Stimulated activated naive CD8-positive, alpha-beta T cell treated with anti-CD3 and anti-CD28 coated beads, Interleukin-15, Interleukin-2, amounts not matched to agents 100 ng/mL and 50 ng/mL, for 24 hours (primary cell): ENCODE measurements at regions not wholly inside any gene's neighbourhood (a gene's known extent, or its start where the extent isn't known, plus 50 kb on each side); places are given as distances from the start of the nearest gene placed in this dataset.
"Not testable (repeated sequence)": the region's sequence is repeated elsewhere in the genome, so short reads cannot be mapped to it uniquely, and the experiment has no call there.

Experiments
- H3K27ac Mint-ChIP-seq: one replicate; pipeline ENCODE4 v1.8.0; 2021; ENCODE audit warnings: mild to moderate bottlenecking, mixed read lengths
- H3K27me3 Mint-ChIP-seq: one replicate; pipeline ENCODE4 v1.8.0; 2021; ENCODE audit warnings: mixed read lengths
- H3K36me3 Mint-ChIP-seq: one replicate; pipeline ENCODE4 v1.8.0; 2021; ENCODE audit warnings: low read depth, mixed read lengths
- H3K4me1 Mint-ChIP-seq: one replicate; pipeline ENCODE4 v1.8.0; 2021; ENCODE audit warnings: low read depth, mixed read lengths
- H3K4me3 Mint-ChIP-seq: one replicate; pipeline ENCODE4 v1.8.0; 2021; ENCODE audit warnings: mild to moderate bottlenecking, mixed read lengths
- H3K9me3 Mint-ChIP-seq: one replicate; pipeline ENCODE4 v1.8.0; 2021; ENCODE audit warnings: mixed read lengths

DNA sequence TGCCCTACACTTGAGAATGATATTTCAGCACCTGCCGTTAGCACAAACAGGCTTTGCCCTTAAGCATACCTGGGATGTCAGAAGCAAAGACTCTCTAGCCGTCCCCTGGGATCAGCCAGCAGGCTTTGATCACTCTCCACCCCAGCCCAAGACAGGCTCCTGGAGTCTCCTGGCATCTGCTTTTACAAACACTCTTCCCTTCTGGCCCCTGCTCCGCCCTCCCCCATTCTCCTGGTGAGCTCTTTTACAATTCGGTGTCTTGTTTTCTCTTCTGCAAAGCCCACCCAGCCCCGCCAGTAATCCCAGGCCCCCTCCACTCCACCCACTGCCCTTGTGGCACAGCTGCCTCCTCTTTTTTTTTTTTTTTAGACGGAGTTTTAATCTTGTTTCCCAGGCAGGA is 50.4 kb downstream of the KATNIP start:
- H3K27me3 Mint-ChIP-seq = no peaks in the 10 kb centered on the region
- H3K4me1 Mint-ChIP-seq = no peaks in the 10 kb centered on the region
- no peaks in the 10 kb centered on the region for H3K9me3 Mint-ChIP-seq
- H3K36me3 Mint-ChIP-seq = no peaks in the 10 kb centered on the region
- no peak overlapping the region for H3K4me3 Mint-ChIP-seq
- no peak overlapping the region for H3K27ac Mint-ChIP-seq

DNA sequence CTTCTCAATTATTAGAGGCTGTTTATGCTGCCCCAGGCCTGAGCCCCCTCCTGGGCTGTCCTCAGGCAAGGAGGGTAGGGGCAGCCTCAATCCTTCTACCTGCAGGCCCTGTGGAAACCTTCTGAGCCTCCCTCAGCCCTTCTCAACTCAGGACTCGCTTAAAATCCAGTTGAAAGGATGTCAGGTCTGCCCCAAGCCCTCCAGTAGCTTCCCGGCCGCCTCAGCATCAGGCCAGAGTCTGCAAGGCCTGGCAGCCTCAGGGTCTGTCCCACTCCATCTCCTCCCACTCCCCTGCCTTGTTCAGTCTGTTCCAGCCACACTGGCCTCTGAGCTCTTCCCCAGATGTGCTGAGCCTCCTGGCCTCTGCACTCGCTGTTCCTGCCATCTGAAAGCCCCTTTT is 52.2 kb downstream of the KATNIP start:
- Mint-ChIP-seq H3K9me3 (no peaks in the 10 kb centered on the region), H3K4me3 (no peak overlapping the region), H3K4me1 (no peaks in the 10 kb centered on the region), H3K36me3 (no peaks in the 10 kb centered on the region), H3K27ac (no peak overlapping the region), H3K27me3 (no peaks in the 10 kb centered on the region)

DNA sequence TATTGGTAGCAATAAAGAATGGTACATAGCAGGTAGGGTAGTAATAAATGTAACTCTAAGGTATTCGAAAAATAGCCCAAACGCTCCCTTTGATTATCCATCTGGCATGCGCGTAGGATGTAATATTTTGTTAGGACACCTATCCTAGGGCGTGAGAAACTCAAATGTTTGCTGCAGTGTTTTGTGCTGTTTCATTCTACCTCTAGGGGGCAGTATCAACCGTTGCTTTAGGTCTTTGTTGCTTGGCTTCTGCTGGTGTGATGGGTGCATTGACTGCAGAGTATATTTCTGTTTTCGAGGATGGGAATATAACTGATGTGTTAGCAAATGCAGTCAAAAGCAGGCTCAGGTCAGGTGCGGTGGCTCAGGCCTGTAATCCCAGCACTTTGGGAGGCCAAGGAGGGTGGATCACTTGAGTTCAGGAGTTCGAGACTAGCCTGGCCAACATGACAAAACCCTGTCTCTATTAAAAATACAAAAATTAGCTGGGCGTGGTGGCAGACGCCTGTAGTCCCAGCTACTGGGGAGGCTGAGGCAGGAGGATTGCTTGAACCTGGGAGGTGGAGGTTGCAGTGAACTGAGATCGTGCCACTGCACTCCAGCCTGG is 55.7 kb downstream of the KATNIP start:
- not testable (repeated sequence) for H3K4me3 Mint-ChIP-seq, H3K27ac Mint-ChIP-seq, H3K27me3 Mint-ChIP-seq, H3K9me3 Mint-ChIP-seq, H3K4me1 Mint-ChIP-seq, H3K36me3 Mint-ChIP-seq

DNA sequence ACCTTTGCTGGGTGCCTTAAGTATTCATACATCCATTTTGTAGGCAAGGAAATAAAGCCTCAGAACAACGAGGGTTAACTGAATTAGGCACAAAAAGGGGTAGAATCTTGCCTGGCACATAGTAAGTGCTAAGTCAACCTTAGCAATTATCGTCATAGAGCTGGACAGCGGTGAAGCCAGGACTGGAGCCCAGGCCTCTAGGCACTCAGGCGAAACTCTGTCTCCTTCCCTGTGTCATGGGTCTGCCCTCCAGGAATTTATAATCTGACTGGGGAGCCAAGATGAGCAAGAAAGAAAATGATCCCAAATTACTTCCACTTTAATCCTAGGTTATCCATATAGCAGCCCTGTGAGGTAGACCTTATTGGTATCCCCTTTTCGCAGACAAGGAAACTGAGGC is 61.4 kb downstream of the KATNIP start:
- H3K36me3 Mint-ChIP-seq = no peaks in the 10 kb centered on the region
- H3K27ac Mint-ChIP-seq = no peak overlapping the region
- H3K9me3 Mint-ChIP-seq = no peaks in the 10 kb centered on the region
- no peak overlapping the region for H3K4me3 Mint-ChIP-seq
- no peaks in the 10 kb centered on the region for H3K27me3 Mint-ChIP-seq
- no peaks in the 10 kb centered on the region for H3K4me1 Mint-ChIP-seq

DNA sequence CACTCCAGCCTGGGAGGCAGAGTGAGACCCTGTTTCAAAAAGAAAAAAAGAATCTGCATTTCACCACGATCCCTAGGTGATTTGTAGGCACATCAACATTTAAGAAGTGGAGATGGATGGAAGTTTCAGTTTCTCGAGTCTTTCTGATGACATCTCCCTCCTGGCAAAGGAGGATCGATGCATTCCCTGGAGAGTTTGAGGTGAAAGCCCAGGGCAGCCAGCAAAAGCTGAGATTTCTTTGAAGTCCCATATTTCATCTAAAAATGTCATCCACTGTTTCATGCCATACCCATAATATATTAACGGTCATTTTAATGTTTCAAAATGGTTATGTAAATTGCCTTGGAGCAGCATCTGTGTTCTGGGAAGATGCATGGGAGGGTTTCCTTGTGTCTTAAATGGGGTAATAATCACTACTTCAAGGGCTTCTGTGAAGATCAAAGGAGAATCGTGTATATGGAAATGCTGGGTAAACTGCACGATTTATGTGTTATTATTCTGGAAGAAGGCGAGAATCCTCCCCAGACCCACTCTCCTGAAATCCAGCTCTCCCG is 63.4 kb downstream of the KATNIP start:
- no peak overlapping the region for H3K27ac Mint-ChIP-seq
- no peaks in the 10 kb centered on the region for H3K4me1 Mint-ChIP-seq
- H3K4me3 Mint-ChIP-seq = no peak overlapping the region
- H3K36me3 Mint-ChIP-seq = no peaks in the 10 kb centered on the region
- no peaks in the 10 kb centered on the region for H3K9me3 Mint-ChIP-seq
- H3K27me3 Mint-ChIP-seq = no peaks in the 10 kb centered on the region

DNA sequence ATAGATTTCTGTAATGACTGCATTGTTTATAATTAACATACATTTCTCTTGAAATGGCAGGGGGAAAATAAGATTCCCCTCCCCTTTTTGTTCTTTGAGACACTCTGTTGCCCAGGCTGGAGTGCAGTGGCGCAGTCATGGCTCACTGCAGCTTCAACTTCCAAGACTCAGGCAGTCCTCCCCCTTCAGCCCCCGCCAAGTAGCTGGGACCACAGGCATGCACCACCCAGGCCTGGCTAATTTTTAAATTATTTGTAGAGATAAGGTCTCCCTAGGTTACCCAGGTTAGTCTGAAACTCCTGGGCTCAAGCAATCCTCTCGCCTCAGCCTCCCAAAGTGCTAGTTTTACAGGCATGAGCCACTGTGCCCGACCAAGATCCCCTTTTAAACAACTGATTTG is 67.7 kb downstream of the KATNIP start:
- no peaks in the 10 kb centered on the region for H3K9me3 Mint-ChIP-seq
- H3K4me3 Mint-ChIP-seq = no peak overlapping the region
- no peaks in the 10 kb centered on the region for H3K4me1 Mint-ChIP-seq
- H3K27ac Mint-ChIP-seq = no peak overlapping the region
- no peaks in the 10 kb centered on the region for H3K27me3 Mint-ChIP-seq
- peaks cover 10% of the 10 kb centered on the region for H3K36me3 Mint-ChIP-seq

DNA sequence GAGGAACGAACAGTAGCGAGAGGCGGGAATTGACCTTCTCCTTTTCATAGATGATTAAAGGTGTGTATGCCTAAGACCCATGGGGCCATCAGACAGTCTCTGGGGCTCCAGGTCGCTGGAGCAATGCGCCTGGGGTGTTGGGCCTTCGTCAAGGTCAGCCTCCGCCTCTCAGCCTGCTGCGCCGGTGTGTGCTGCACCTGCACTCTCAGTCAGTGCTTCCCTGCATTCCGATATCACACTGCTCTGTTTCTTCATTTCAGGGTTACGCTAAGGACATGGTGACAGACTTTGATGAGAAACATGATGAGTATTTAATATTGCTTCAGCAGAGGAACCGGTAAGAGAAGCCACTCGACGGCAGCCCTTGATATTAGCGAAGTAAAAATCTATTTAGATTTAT is 68.2 kb downstream of the KATNIP start:
- Mint-ChIP-seq H3K27ac (no peak overlapping the region), H3K36me3 (peaks cover 10% of the 10 kb centered on the region), H3K27me3 (no peaks in the 10 kb centered on the region), H3K4me1 (no peaks in the 10 kb centered on the region), H3K4me3 (no peak overlapping the region), H3K9me3 (no peaks in the 10 kb centered on the region)

DNA sequence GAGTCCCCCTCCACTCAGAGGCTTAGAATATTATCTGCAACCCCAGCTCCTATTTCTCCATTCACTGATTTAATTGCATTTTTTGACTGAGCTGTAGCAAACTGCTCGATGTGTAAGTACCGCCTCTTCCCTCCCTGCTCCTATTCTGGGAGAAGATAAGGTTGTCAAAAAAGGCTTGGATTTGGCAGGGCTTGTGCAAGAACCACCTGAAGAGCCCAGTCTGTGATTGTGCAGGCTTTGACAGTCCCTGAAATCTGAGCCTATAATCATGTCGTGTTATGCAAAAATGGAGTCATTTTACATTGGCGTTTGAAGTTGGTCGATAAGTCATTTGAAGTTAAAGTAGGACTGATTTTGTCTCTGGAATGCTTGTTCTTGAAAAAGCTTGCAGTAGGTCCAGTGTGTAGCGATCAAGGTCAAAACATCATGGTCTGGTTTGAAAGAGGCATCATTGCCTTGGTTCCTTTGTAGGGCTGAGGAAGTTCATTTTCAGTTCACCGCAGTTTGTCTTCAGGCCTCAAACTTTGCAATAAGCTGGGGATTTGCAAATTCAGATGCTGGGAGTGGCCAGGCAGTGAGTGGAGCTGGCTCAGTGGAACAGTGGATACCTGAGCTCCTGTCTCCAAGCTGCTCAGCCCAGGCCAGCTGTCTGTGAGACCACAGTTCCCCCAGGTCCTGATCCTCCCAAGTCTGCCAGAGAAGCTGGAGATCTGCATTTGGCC is 68.8 kb downstream of the KATNIP start:
- H3K9me3 Mint-ChIP-seq = no peaks in the 10 kb centered on the region
- H3K27me3 Mint-ChIP-seq = no peaks in the 10 kb centered on the region
- H3K4me1 Mint-ChIP-seq = no peaks in the 10 kb centered on the region
- H3K27ac Mint-ChIP-seq = no peak overlapping the region
- H3K36me3 Mint-ChIP-seq = peaks cover 10% of the 10 kb centered on the region
- H3K4me3 Mint-ChIP-seq = no peak overlapping the region

DNA sequence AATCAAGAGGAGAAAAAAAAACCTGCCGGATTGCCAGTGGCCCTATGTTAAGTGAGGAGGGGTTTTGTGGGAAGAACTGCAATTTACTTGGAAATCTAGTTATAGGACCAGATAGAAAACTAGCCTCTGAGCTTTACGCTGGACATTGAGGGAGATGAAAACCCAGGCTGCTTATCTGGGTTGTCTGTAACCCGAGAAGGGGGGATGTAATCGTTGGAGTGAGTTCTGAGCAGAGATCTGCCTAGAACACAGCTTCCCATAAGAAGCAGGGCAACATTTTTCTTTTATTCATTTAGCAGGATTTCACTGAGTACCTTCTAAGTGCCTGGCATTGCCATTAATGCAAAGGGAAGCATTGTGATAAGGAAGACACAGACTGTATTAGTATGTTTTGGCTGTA is 70.6 kb downstream of the KATNIP start:
- Mint-ChIP-seq H3K4me1 (no peaks in the 10 kb centered on the region), H3K4me3 (no peak overlapping the region), H3K27me3 (no peaks in the 10 kb centered on the region), H3K9me3 (no peaks in the 10 kb centered on the region), H3K36me3 (peaks cover 10% of the 10 kb centered on the region), H3K27ac (no peak overlapping the region)

DNA sequence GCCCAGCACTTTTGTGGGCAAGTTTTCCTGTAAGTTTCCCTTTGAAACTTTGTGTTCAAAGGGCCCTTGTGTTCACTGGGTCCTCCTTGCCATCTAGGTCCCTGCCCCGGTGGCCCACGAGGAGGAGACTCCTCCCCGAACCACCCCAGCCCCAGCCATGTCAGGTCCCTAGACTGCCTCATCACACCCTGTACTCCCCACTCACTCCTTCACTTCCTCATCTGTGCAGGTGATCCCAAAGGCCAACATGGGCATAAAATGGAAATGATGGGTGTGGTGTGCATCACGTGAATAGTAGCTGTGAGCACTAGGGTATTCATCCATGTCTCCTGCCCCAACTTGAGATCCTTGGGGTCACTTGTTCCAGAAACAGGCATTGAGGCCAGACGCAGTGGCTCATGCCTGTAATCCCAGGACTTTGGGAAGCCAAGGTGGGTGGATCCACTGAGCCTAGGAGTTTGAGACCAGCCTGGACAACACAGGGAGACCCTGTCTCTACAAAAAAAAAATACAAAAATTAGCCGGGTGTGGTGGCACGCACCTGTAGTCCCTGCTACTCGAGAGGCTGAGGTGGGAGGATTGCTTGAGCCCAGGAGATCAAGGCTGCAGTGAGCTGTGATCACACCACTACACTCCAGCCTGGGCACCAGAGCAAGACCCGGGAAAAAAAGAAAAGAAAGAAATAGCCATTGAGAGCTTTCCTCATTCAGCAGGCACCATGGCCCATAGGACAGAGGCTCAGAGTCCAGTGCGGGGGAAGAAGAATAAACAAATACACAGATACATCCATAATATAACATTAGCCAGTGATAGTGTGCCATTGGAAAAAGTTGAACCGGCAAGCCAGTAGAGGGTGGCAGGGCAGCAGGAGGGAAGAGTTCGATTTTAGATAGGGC is 74.5 kb downstream of the KATNIP start:
- H3K4me3 Mint-ChIP-seq = no peak overlapping the region
- H3K27ac Mint-ChIP-seq = no peak overlapping the region

DNA sequence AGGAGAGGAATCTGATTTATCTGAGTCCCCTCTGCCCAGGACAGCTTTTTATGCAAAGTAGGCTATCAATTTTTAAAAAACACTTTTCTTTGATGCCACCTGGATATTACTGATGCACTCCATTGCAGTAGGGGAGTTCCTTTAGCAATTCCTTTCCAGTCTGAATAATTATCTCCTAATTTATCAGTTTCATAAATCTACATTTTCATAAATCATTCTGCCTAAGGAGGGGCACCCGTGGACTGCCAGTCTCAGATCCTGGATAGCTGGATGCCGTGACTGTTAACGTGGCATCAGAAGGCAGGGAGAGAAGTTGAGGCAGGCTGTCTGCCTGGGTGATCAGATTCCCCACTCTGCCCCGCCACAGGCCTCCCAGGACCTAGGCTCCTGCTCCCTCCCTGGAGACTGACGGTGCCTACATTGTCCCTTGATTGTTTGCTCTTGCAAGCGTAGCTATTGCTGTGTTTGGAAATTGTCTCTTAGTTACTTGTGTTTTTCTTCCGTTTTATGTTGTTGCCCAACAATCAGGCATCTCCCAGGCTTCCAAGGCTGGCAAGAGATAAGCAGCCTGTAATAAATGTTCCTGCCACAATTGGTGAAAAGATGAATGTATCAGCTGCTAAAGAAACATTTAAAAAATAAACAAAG is 75.2 kb downstream of the KATNIP start:
- no peaks in the 10 kb centered on the region for H3K9me3 Mint-ChIP-seq
- H3K4me1 Mint-ChIP-seq = no peaks in the 10 kb centered on the region
- H3K36me3 Mint-ChIP-seq = peaks cover 14% of the 10 kb centered on the region
- H3K27ac Mint-ChIP-seq = no peak overlapping the region
- no peaks in the 10 kb centered on the region for H3K27me3 Mint-ChIP-seq
- no peak overlapping the region for H3K4me3 Mint-ChIP-seq

More for the DNA sequence above, 74.5 kb downstream of the KATNIP start:
- Mint-ChIP-seq H3K36me3 (peaks cover 14% of the 10 kb centered on the region), H3K4me1 (no peaks in the 10 kb centered on the region), H3K9me3 (no peaks in the 10 kb centered on the region), H3K27me3 (no peaks in the 10 kb centered on the region)

DNA sequence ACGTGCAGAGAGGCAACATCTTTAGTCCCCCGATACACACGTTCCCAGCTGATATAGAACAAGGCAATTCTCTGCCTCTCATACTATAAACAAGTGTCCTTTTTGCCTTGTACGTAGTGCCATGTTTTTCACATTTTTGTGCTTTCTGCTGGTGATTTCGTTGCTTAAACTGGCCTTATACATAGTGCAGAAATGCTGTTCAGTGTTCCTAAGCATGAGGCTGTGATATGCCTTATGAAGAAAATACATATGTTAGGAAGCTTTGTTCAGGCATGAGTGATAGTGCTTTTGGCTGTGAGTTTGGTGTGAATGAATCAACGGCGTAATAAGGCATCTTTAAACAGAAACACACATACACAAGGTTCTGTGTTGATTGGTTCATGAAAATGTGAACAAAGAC is 77.2 kb downstream of the KATNIP start:
- Mint-ChIP-seq H3K27me3 (no peaks in the 10 kb centered on the region), H3K36me3 (peaks cover 18% of the 10 kb centered on the region), H3K4me3 (no peak overlapping the region), H3K4me1 (no peaks in the 10 kb centered on the region), H3K27ac (no peak overlapping the region), H3K9me3 (no peaks in the 10 kb centered on the region)

DNA sequence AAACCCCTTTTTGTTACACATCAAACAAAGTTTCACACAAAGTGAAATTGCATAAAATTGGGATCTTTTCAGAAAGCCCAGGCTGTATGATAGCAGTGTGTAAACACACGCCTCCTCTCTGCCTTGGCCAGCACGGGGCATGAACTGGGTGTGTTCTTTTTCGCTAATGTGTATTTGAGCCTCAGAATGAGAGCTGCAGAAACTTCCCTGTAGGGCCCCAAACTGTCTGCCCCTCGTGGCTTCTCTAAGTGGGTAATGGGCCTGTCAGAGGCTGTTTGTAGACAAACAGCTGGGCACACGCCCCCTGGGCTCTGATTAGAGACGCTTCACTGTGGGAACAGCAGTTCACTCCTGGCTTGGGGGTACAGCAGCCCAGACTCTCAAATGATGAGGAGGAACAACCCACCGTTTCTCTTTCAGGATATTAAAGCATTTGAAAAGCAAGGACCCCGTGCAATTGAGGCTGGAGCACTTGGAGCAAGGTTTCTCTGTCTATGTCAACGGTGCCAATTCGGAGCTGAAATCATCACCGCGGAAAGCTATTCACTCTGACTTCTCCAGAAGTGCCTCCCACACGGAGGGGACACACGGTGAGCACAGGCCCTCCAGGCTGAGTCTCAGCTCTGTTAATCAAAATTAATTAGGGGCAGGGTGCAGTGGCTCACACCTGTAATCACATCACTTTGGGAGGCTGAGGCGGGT is 78.4 kb downstream of the KATNIP start:
- Mint-ChIP-seq H3K9me3 (no peaks in the 10 kb centered on the region), H3K36me3 (peaks cover 21% of the 10 kb centered on the region), H3K27ac (no peak overlapping the region), H3K4me1 (no peaks in the 10 kb centered on the region), H3K27me3 (no peaks in the 10 kb centered on the region), H3K4me3 (no peak overlapping the region)

DNA sequence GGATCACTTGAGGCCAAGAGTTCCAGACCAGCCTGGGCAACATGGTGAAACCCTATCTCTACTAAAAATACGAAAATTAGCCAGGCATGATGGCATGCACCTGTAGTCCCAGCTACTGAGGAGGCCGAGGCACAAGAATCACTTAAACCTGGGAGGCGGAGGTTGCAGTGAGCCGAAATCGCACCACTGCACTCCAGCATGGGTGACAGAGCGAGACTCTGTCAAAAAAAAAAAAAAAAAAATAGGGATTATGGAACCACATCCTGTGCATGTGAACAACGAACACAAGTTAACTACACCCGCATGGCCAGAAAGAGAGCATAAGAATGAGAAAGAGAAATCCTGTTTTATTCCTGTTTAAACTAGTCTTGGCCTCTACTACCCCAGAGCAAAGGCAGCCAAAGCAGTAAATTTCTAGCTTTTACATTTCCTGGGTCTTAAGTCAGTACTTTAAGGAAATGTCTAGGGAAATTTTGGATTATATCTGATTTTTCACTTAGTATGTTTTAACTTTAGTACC is 79.1 kb downstream of the KATNIP start:
- H3K27ac Mint-ChIP-seq, H3K27me3 Mint-ChIP-seq, H3K4me1 Mint-ChIP-seq, H3K4me3 Mint-ChIP-seq, H3K9me3 Mint-ChIP-seq: not testable (repeated sequence)
- H3K36me3 Mint-ChIP-seq = peaks cover 21% of the 10 kb centered on the region
